Lower leg skin (tissue), 4 donors: ENCODE measurements at regions not wholly inside any gene's neighbourhood (a gene's known extent, or its start where the extent isn't known, plus 50 kb on each side); places are given as distances from the start of the nearest gene placed in this dataset.
"Not testable (repeated sequence)": the region's sequence is repeated elsewhere in the genome, so short reads cannot be mapped to it uniquely, and the experiment has no call there.

Experiments
- DNase-seq, 2 donors: peaks; one replicate each; pipeline ENCODE4 v3.0.0-alpha.2; 2019; ENCODE audit warnings: low spot score in 2 of 2
- H3K4me3 ChIP-seq: fragments of 200-600 bp; sonication (generic); 2 replicates; pipeline ENCODE4 v1.5.1; 2017; ENCODE audit warnings: mild to moderate bottlenecking, low read depth; ENCODE audit not compliant: poor library complexity, severe bottlenecking
- CTCF ChIP-seq, 3 donors: fragments of 450-650 bp; IDR thresholded peaks; one replicate each; pipeline ENCODE4 v1.5.1; 2016; ENCODE audit warnings: antibody characterized with exemption in 3 of 3, mild to moderate bottlenecking in 3 of 3, moderate library complexity in 2 of 3
- POLR2A ChIP-seq, 2 donors: fragments of 450-650 bp; IDR thresholded peaks; one replicate each; pipeline ENCODE4 v1.6.1; 2016 to 2017; ENCODE audit warnings: antibody characterized with exemption in 2 of 2, mild to moderate bottlenecking in 1 of 2, moderate library complexity in 1 of 2
- WGBS, 2 donors: methylation state at CpG; one replicate each; pipeline ENCODE4 v1.1.5; 2018; 5-methylcytosine and 5-hydroxymethylcytosine counted together
- intact Hi-C: fragments of 100-400 bp; cut with DNase I; formaldehyde crosslinking; loops from one replicate; pipeline ENCODE4 v1.15.0; 2023; ENCODE audit warnings: low total_unique reads

GRCh38 chr4:29722253-29722652, 997.9 kb upstream of the PCDH7 start:
- TF ChIP-seq POLR2A (IDR thresholded peaks at IDR 0.05) (no peak), CTCF (IDR thresholded peaks at IDR 0.05) (no peak)
- DNase-seq = no peak
- 52 to 56% methylated on average over 6 of the region's 6 CpGs for WGBS, 2 donors
- intact Hi-C loops = no loop called here
- no peak overlapping the region for H3K4me3 ChIP-seq

DNA sequence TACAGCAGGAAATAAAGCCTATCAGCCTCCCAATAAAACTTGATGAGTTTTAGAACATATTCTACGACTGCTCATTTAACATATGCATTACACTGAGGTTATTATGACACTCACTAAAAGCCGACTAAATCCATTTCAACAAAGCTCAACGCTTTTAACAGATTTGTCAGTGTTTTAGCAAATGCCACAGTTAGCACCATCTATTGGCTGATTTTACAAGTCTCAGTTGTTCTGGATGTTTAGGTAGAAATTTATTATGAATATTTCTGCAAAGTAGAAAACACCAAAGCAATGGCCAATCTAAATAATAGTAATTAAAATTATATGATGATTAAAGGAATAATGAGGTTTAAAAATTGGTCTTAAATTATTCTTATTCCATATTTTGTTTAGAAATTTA, 993.2 kb upstream of the PCDH7 start:
- no peak for DNase-seq
- 82 to 90% methylated on average over 3 of the region's 3 CpGs for WGBS, 2 donors
- no peak overlapping the region for H3K4me3 ChIP-seq
- TF ChIP-seq CTCF (IDR thresholded peaks at IDR 0.05) (no peak), POLR2A (IDR thresholded peaks at IDR 0.05) (no peak)
- intact Hi-C loops = no loop called here

DNA sequence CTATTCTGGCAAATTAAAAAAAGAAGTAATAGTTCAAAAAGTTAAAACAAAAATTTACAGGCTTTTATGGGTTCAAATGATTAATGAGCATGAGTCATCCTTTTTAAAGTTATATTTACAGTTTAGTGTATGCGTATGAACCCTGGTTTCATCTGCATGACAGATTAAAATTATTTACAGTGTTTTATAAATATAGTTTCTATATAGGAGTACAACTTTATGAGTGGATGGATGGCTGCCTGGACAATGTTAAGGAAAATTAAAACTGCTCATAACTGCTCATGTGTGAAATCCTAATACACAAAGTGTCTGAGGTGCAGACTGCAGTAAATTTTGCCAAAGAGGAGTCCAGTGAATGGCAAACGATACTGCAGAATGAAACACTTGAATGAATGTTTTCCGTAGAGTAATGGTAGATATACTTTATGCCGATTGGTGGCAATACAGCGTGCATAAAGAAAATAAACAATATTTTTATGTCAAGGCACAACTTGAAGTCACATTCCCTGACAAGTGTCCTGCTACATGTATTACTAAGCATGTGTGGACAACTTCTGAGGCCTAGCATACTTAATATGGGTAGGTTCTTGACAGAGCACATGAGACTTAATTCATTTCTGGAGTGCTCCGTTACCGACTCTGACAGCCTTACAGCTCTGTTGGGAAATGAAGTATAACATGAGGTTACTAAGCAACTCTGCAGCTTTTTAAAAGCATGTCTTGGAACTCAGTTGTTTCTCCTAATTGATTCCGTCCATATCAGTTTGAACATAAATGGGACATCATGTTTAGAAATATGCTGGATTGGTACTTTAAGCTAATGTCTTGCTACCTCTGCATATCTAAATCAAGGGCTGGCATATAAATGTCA, 985.6 kb upstream of the PCDH7 start:
- TF ChIP-seq CTCF (IDR thresholded peaks at IDR 0.05) (no peak), POLR2A (IDR thresholded peaks at IDR 0.05) (no peak)
- H3K4me3 ChIP-seq = no peak overlapping the region
- intact Hi-C loops = no loop called here
- 66 to 69% methylated on average over 8 of the region's 8 CpGs for WGBS, 2 donors
- DNase-seq = no peak

DNA sequence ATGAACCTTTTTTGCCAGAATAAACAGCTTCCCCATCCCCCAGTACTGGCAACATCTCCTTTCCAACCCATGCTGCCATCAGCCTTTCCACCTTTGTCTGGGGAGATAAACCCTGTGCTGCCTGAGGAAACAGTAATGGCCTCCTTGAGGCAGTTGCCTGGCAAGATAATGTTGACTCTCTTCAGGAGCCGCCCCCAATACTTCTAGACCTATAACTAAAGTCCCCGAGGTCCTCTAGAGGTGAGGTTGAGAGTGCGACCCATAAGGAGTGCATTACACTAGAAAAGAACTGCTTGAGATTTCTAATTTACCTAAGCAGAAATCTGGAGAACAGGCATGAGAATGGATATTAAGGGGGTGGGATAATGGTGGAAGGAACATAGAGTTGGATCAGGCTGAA, 963.2 kb upstream of the PCDH7 start:
- H3K4me3 ChIP-seq = no peak overlapping the region
- TF ChIP-seq CTCF (IDR thresholded peaks at IDR 0.05) (no peak), POLR2A (IDR thresholded peaks at IDR 0.05) (no peak)
- no peak for DNase-seq
- intact Hi-C loops = no loop called here
- 53 to 77% methylated on average over 3 of the region's 3 CpGs for WGBS, 2 donors

- 86 to 89% methylated on average over 2 of the region's 2 CpGs for WGBS, 2 donors
- H3K4me3 ChIP-seq = no peak overlapping the region
- intact Hi-C loops = no loop called here
- TF ChIP-seq CTCF (IDR thresholded peaks at IDR 0.05) (no peak), POLR2A (IDR thresholded peaks at IDR 0.05) (no peak)
- no peak for DNase-seq
Measured at GRCh38 chr4:29762151-29762550, 958.0 kb upstream of the PCDH7 start.

GRCh38 chr4:29770627-29771026, 949.5 kb upstream of the PCDH7 start:
- WGBS, 2 donors = 74 to 83% methylated on average over 2 of the region's 2 CpGs
- intact Hi-C loops = no loop called here
- H3K4me3 ChIP-seq = no peak overlapping the region
- no peak for TF ChIP-seq POLR2A (IDR thresholded peaks at IDR 0.05)
- no peak for TF ChIP-seq CTCF (IDR thresholded peaks at IDR 0.05)
- DNase-seq = no peak

GRCh38 chr4:29788123-29788522, 932.0 kb upstream of the PCDH7 start:
- intact Hi-C loops, DNase-seq, H3K4me3 ChIP-seq: not testable (repeated sequence)
- WGBS, 2 donors = 84 to 87% methylated on average over 2 of the region's 2 CpGs
